Activated naive CD4-positive, alpha-beta T cell treated with anti-CD3 and anti-CD28 coated beads, Interleukin-2, amount 50 U/mL, for 24 hours (primary cell): ENCODE measurements at regions not wholly inside any gene's neighbourhood (a gene's known extent, or its start where the extent isn't known, plus 50 kb on each side); places are given as distances from the start of the nearest gene placed in this dataset.
"Not testable (repeated sequence)": the region's sequence is repeated elsewhere in the genome, so short reads cannot be mapped to it uniquely, and the experiment has no call there.

Source experiments
- H3K27ac Mint-ChIP-seq: one replicate; pipeline ENCODE4 v1.8.0; 2021; ENCODE audit warnings: mild to moderate bottlenecking, mixed read lengths
- H3K27me3 Mint-ChIP-seq: one replicate; pipeline ENCODE4 v1.8.0; 2021; ENCODE audit warnings: mixed read lengths
- H3K36me3 Mint-ChIP-seq: one replicate; pipeline ENCODE4 v1.8.0; 2021; ENCODE audit warnings: mixed read lengths
- H3K4me1 Mint-ChIP-seq: one replicate; pipeline ENCODE4 v1.8.0; 2021; ENCODE audit warnings: mixed read lengths
- H3K4me3 Mint-ChIP-seq: one replicate; pipeline ENCODE4 v1.8.0; 2021; ENCODE audit warnings: mild to moderate bottlenecking, mixed read lengths
- H3K9me3 Mint-ChIP-seq: one replicate; pipeline ENCODE4 v1.8.0; 2021; ENCODE audit warnings: mixed read lengths

DNA sequence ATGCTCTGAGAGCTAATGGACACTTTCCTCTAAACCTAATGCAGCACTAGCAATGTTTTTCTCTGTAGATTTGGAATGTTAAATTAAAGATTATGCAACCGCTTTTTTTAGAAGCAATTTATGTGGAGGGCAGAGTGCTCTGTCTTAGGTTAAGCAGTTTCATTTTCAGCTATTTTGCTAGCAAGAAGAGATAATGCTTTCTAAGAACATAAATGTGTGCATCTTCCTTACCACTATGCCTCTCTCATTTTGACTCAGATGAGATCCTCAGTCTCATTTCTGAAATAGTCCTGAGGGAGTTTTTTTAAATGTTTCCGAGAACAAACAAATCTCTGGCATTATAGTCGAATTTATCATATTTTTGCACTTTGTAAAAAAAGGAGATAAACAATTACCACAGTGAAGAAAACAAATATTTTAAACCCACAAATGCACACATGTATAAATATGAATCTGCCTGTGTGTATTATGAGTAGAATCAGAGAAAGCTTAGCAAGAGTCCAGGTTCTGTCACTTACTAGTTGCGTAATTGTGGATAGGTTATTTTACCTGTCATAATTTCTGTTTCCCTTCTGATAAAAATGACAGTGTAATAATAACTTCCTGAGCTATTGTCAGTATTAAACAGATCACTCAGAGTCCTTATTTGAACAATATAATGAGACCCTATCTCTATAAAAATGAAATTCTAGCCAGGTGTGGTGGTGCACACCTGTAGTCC is 207.7 kb upstream of the CRIM1 start:
- H3K4me1 Mint-ChIP-seq = no peaks in the 10 kb centered on the region
- no peaks in the 10 kb centered on the region for H3K27me3 Mint-ChIP-seq
- H3K27ac Mint-ChIP-seq = no peak overlapping the region
- no peak overlapping the region for H3K4me3 Mint-ChIP-seq
- no peaks in the 10 kb centered on the region for H3K9me3 Mint-ChIP-seq
- no peaks in the 10 kb centered on the region for H3K36me3 Mint-ChIP-seq

DNA sequence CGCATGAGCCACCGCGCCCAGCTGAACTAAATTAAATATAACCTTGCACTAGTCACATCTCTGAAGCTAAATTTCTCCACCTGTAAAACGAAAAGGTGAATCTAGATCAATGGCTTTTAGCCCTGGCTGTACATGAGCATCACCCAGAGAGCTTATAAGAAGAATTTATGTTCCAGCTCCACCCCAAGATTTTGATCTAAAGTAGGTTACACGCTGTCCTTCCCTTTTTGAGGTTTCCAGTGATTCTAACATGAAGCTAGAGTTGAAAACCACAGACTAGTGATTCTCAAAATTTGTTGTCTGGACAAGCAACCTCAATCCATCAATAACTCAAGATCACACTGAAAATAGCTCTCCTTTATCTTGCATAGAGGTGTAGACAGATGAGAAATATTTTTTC is 208.8 kb upstream of the CRIM1 start:
- H3K9me3 Mint-ChIP-seq = no peaks in the 10 kb centered on the region

DNA sequence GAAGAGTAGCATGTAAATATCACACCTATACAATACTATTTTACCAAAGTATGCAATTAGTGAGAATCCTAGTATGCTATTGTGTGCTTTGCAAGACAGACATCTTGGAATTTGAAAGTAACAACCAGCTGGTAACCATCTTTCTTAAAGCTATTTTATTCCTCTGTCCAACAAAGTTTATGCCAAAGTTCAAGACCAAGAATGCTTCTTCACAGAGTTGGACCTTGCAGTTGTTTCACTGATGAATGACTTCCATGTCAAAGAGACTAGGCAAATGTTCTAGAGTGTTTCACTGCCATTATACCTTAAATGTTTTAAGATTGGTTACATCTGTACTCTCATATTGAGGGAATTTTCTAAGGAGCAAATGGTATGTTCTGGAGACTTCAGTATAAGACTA is 215.2 kb upstream of the CRIM1 start:
- Mint-ChIP-seq H3K4me1 (peaks cover 7% of the 10 kb centered on the region), H3K27ac (no peak overlapping the region), H3K36me3 (no peaks in the 10 kb centered on the region), H3K4me3 (no peak overlapping the region), H3K27me3 (no peaks in the 10 kb centered on the region), H3K9me3 (no peaks in the 10 kb centered on the region)

More for the DNA sequence above, 208.8 kb upstream of the CRIM1 start:
- H3K27me3 Mint-ChIP-seq = no peaks in the 10 kb centered on the region
- no peak overlapping the region for H3K4me3 Mint-ChIP-seq
- no peak overlapping the region for H3K27ac Mint-ChIP-seq
- no peaks in the 10 kb centered on the region for H3K4me1 Mint-ChIP-seq
- H3K36me3 Mint-ChIP-seq = no peaks in the 10 kb centered on the region

DNA sequence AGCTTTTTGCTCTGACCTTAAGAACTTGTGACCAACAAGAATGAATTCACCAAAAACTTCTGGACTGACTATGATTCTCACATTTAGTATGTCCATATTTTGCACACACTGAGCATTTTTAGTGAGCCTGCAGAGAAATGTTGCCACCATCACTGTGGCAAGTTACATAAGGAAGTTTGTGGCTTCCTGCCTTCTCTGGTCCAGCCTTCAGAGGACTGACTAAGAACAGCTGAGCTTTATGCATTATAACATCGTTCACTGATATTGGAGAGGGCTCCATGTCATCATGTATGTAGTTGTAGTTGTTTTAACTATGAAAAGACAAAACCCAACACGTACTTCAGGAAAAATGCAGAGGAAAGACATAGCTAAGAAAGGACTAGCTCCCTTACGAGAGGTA is 218.0 kb upstream of the CRIM1 start:
- Mint-ChIP-seq H3K27ac (no peak overlapping the region), H3K4me3 (no peak overlapping the region), H3K27me3 (no peaks in the 10 kb centered on the region), H3K36me3 (no peaks in the 10 kb centered on the region), H3K4me1 (peaks cover 7% of the 10 kb centered on the region), H3K9me3 (no peaks in the 10 kb centered on the region)

DNA sequence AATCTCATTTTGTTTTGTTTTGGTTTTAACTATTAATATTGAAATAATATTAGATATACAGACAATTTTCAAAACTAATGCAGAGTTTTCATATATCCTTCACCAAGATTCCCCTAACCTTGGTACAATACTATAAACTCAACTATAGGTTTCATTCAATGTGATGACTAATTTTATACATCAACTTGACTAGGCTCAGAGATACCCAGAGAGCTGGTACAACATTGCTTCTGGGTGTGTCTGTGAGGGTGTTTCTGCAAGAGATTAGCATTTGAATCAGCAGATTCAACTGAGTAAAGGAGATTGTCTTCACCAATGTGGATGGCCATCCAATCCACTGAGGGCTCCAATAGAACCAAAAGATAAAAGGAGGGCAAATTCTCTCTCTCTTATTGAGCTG is 221.3 kb upstream of the CRIM1 start:
- H3K27ac Mint-ChIP-seq = no peak overlapping the region
- H3K9me3 Mint-ChIP-seq = no peaks in the 10 kb centered on the region
- H3K27me3 Mint-ChIP-seq = no peaks in the 10 kb centered on the region
- H3K4me1 Mint-ChIP-seq = peaks cover 7% of the 10 kb centered on the region
- no peak overlapping the region for H3K4me3 Mint-ChIP-seq
- H3K36me3 Mint-ChIP-seq = no peaks in the 10 kb centered on the region

DNA sequence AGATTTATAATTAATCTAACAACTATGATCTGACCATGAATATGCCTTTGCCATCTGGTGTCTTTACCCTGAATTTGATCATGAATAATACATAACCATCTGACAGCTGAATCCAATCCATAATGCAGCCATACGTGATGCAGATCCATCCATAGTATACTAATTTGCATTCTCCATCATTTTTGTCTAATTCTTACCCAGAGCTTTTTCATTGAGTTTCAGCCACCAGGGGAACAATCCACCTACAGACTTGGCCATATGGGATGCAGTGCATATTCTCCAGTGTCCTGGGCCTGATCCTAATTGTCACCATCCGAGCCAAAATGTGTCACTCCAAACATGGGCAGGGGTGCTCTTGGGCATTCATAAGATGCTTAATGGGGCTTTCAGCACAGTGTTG is 227.2 kb upstream of the CRIM1 start:
- H3K4me1 Mint-ChIP-seq = peaks cover 3% of the 10 kb centered on the region
- no peaks in the 10 kb centered on the region for H3K9me3 Mint-ChIP-seq
- H3K27me3 Mint-ChIP-seq = no peaks in the 10 kb centered on the region
- no peak overlapping the region for H3K27ac Mint-ChIP-seq
- no peak overlapping the region for H3K4me3 Mint-ChIP-seq
- H3K36me3 Mint-ChIP-seq = no peaks in the 10 kb centered on the region

DNA sequence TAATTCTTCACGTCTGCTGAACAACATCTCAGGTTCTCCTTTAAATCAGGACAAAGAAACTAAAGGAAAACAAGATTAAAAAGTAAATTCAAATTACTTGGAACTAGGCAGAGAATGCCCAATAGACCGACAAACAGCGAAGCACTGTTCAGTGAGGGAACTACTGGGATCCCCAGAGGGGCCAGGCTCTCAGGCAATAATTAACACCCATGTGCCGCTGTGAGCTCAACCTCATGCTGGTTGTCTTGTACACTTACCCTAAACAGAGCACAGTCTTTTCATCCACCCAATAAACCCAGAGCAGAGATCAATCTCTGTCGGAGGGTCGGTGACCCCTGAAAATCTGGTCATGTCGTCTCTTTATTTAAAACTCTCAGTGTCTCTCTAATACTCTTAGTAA is 229.9 kb upstream of the CRIM1 start:
- H3K9me3 Mint-ChIP-seq = no peaks in the 10 kb centered on the region
- H3K4me1 Mint-ChIP-seq = peaks cover 3% of the 10 kb centered on the region
- no peaks in the 10 kb centered on the region for H3K27me3 Mint-ChIP-seq
- no peak overlapping the region for H3K4me3 Mint-ChIP-seq
- H3K36me3 Mint-ChIP-seq = no peaks in the 10 kb centered on the region
- no peak overlapping the region for H3K27ac Mint-ChIP-seq

DNA sequence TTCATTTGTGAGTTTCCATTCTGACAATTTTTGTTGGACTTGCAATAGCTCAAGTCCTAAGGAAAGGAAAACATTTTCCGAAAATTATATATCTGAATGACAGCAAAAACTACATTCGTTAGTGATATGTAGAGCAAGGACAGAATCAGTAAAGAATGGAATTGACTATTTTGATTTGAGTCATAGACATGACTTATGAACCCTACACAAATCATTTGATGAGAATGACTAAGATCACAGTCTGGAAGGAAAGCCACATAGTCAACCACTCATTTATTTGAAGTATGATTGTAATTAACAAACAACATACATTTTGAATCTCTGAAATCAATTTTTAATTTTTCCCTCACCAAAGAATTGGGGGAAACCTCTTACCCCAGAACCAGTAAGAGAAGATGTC is 231.6 kb upstream of the CRIM1 start:
- H3K36me3 Mint-ChIP-seq = no peaks in the 10 kb centered on the region
- peaks cover 3% of the 10 kb centered on the region for H3K4me1 Mint-ChIP-seq
- no peak overlapping the region for H3K27ac Mint-ChIP-seq

DNA sequence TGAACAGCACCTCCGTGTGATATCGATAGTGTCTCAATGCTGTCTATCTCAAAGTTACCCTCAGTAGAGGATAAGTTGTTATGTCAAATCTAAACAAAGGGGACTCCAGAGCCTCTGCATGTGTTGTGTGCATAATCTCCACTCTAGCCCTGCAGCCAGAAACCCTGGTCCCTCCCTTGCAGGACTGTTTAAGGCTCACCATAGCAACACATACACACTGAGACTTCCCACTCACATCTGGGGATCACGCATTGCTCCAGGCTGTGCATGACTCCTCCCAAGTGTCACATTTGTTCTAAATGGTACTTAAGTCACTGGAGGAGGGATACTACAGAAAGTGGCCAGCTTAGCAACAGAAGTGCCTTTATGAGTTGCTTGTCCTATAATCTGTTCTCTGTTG is 258.6 kb upstream of the CRIM1 start:
- Mint-ChIP-seq H3K9me3 (no peaks in the 10 kb centered on the region), H3K36me3 (no peaks in the 10 kb centered on the region), H3K27ac (no peak overlapping the region), H3K4me1 (no peaks in the 10 kb centered on the region), H3K27me3 (no peaks in the 10 kb centered on the region), H3K4me3 (no peak overlapping the region)

More for the DNA sequence above, 231.6 kb upstream of the CRIM1 start:
- H3K4me3 Mint-ChIP-seq = no peak overlapping the region
- no peaks in the 10 kb centered on the region for H3K27me3 Mint-ChIP-seq
- H3K9me3 Mint-ChIP-seq = no peaks in the 10 kb centered on the region

DNA sequence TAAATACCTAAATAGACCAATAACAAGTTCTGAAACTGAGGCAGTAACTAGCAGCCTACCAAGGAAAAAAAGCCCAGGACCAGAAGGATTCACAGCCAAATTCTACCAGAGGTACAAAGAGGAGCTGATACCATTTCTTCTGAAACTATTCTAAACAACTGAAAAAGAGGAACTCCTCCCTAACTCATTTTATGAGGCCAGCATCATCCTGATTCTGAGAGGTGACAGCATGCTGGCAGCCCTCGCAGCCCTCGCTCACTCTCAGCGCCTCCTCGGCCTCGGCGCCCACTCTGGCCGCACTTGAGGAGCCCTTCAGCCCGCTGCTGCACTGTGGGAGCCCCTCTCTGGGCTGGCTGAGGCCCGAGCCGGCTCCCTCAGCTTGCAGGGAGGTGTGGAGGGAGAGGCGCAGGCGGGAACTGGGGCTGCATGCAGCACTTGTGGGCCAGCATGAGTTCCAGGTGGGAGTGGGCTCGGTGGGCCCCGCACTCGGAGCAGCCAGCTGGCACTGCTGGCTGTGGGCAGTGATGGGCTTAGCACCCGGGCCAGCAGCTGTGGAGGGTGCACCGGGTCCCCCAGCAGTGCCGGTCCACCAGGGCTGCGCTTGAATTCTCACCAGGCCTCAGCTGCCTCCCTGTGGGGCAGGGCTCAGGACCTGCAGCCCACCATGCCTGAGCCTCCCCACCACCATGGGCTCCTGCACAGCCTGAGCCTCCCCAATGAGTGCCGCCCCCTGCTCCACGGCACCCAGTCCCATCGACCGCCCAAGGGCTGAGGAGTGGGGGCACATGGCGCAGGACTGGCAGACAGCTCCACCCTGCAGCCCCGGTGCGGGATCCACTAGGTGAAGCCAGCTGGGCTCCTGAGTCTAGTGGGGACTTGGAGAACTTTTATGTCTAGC is 263.5 kb upstream of the CRIM1 start:
- H3K4me3 Mint-ChIP-seq, H3K27ac Mint-ChIP-seq, H3K9me3 Mint-ChIP-seq, H3K36me3 Mint-ChIP-seq, H3K27me3 Mint-ChIP-seq, H3K4me1 Mint-ChIP-seq: not testable (repeated sequence)

DNA sequence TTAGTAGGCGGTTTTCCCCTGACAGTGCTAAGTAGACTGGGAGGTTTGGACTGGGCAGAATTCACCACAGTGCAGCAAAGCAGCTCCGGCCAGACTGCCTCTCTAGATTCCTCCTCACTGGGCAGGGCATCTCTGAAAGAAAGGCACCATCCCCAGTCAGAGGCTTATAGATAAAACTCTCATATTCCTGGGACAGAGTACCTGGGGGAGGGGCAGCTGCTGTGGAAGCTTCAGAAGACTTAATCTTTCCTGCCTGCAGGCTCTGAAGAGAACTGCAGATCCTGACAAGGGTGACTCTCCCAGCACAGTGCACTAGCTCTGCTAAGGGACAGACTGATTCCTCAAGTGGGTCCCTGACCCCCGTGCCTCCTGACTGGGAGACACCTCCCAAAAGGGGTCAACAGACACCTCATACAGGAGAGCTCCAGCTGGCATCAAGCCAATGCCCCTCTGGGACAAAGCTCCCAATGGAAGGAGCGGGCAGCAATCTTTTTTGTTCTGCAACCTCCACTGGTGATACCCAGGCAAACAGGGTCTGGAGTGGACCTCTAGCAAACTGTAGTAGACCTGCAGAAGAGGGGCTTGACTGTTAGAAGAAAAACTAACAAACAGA is 266.8 kb upstream of the CRIM1 start:
- H3K36me3 Mint-ChIP-seq = no peaks in the 10 kb centered on the region
- no peaks in the 10 kb centered on the region for H3K9me3 Mint-ChIP-seq
- no peak overlapping the region for H3K27ac Mint-ChIP-seq
- H3K4me1 Mint-ChIP-seq = peaks cover 4% of the 10 kb centered on the region
- H3K4me3 Mint-ChIP-seq = no peak overlapping the region
- H3K27me3 Mint-ChIP-seq = peaks cover 4% of the 10 kb centered on the region

DNA sequence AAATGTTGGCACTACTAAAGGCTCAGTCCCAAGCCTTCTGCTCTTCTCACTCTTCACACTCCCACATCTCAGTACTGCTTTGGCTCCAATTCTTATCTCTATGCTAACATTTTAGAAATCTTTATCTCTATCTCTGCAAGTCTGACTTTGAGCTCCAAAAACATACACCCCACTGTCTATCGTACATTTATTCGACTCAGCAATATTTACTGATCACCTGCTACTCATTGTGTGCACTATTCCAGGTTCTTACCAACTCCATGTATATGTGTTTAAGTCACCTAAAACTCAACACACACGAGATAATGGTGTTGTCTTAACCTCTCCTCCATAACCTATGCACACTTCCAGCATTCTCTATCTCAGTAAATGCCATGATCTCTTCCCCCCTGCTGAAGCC is 268.2 kb upstream of the CRIM1 start:
- no peak overlapping the region for H3K4me3 Mint-ChIP-seq
- H3K36me3 Mint-ChIP-seq = no peaks in the 10 kb centered on the region
- no peak overlapping the region for H3K27ac Mint-ChIP-seq
- no peaks in the 10 kb centered on the region for H3K9me3 Mint-ChIP-seq
- H3K27me3 Mint-ChIP-seq = peaks cover 4% of the 10 kb centered on the region
- H3K4me1 Mint-ChIP-seq = peaks cover 4% of the 10 kb centered on the region

DNA sequence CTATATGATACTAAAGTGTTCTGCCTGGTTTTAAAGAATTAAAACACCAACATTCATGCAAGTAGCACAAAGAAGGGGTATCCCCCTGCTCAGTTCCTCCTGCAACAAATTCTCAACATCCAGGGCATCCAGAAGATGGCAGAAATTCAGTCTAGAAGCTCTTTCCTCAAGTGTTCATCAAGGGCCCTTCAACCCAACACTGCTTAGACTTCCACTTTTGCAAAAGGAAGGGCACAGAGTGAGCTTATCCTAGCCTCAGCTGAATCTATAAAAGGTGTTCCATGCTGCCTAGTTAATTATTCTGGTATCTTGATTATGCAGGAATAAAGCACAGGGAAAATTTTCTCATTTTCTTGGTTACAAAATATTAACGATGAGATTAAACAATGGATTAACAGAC is 275.8 kb upstream of the CRIM1 start:
- peaks cover 1% of the 10 kb centered on the region for H3K27me3 Mint-ChIP-seq
- H3K4me3 Mint-ChIP-seq = no peak overlapping the region
- no peaks in the 10 kb centered on the region for H3K36me3 Mint-ChIP-seq
- H3K4me1 Mint-ChIP-seq = peaks cover 4% of the 10 kb centered on the region
- no peaks in the 10 kb centered on the region for H3K9me3 Mint-ChIP-seq
- H3K27ac Mint-ChIP-seq = no peak overlapping the region

DNA sequence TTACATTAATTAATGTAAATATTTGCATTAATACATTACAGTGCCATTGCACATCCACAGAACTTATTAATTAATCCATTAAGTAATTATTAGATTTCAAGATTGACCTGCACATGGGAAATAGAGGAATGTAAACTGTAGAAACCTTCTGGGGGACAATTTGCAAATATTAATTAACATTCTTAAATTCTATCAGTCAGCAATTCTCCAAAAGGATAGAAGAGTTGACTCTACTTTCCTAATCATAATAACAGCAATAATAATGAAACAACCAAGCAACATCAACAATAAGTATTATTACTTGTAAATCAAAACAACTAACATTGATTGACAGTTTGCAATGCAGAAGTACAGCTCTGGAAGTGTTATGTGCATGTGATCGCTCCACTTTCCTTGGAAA is 281.6 kb upstream of the CRIM1 start:
- Mint-ChIP-seq H3K4me1 (no peaks in the 10 kb centered on the region), H3K36me3 (no peaks in the 10 kb centered on the region), H3K27me3 (peaks cover 11% of the 10 kb centered on the region), H3K4me3 (no peak overlapping the region), H3K27ac (no peak overlapping the region), H3K9me3 (peaks cover 11% of the 10 kb centered on the region)

DNA sequence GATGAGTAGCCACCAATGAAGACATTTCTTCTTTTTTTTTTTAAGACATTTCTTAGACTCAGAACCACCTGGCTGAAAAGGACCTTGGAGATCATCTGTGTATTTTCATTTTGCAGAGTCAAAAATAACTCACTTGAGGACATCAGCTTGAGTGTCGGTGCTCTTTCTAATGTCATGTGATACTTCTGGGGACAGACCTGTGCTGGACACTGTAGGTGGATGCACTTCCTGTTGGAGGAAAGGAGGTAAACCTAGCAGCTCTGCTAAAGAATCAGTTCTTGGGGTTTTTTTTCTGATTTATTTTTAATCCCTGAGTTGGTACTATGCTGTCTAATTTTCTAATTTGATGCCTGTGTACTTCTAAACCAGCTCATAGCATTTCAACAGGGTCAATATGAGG is 283.9 kb upstream of the CRIM1 start:
- Mint-ChIP-seq H3K27ac (no peak overlapping the region), H3K4me1 (no peaks in the 10 kb centered on the region), H3K9me3 (peaks cover 11% of the 10 kb centered on the region)

DNA sequence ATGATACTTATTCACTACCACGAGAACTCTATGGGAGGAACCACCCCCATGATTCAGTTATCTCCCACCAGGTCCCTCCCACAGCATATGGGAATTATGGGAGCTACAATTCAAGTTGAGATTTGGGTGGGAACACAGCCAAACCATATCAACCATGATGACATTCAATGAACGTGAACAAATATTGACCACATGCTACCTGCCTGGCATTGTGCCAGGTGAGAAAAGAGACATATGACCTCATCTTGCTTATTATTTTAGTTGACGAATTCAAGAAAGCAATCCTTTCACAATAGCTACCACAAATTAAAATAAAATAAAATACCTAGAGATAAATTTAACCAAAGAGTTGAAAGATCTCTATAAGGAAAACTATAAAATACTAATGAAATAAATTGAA is 286.5 kb upstream of the CRIM1 start:
- H3K27me3 Mint-ChIP-seq = peaks cover 11% of the 10 kb centered on the region
- H3K9me3 Mint-ChIP-seq = peaks cover 11% of the 10 kb centered on the region
- no peak overlapping the region for H3K27ac Mint-ChIP-seq
- no peak overlapping the region for H3K4me3 Mint-ChIP-seq
- no peaks in the 10 kb centered on the region for H3K36me3 Mint-ChIP-seq
- H3K4me1 Mint-ChIP-seq = no peaks in the 10 kb centered on the region

More for the DNA sequence above, 283.9 kb upstream of the CRIM1 start:
- no peak overlapping the region for H3K4me3 Mint-ChIP-seq
- H3K27me3 Mint-ChIP-seq = peaks cover 11% of the 10 kb centered on the region
- no peaks in the 10 kb centered on the region for H3K36me3 Mint-ChIP-seq
